HG03095 (cell line): ENCODE measurements at regions not wholly inside any gene's neighbourhood (a gene's known extent, or its start where the extent isn't known, plus 50 kb on each side); places are given as distances from the start of the nearest gene placed in this dataset.

Experiments used
- ATAC-seq: cut with Tn5 transposase; IDR thresholded peaks from one replicate; pipeline ENCODE4 v1.9.1; 2021; ENCODE audit warnings: moderate library complexity; ENCODE audit not compliant: unreplicated experiment

DNA sequence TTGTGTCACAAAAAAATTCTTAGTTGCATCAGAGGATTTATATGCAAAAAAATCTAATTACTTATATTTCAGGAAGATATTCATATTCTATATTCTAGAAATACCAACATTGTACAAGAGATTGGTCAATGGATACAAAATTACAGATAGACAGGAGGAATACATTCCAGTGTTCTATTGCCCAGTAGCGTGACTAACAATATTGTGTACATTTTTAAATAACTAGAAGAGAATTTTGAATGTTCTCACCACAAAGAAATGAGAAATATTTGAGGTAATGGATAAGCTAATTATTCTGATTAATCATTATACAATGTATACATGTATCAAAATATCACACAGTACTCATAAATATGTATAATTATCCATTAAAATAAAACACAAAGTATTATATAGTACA is 253.3 kb downstream of the IPMK start:
- ATAC-seq = no peak

DNA sequence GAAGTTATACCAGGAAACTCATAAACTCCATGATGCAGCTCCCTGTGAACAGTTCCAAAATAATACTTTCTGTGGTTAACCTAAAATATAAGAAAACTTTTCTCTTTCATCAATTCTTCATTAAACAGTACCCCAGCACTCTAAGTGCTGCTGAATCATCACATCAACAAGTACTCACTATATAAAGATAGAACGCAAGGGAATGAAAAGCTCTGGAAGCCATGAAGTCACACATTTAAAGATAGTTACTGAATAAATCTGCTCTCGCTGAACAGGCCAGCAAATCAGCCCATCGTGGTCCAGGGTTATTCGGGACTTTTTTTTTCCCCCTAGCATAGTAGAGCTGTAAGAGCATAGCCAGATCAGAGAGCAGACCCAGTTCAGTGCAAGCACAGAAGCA is 254.3 kb downstream of the IPMK start:
- ATAC-seq = no peak

DNA sequence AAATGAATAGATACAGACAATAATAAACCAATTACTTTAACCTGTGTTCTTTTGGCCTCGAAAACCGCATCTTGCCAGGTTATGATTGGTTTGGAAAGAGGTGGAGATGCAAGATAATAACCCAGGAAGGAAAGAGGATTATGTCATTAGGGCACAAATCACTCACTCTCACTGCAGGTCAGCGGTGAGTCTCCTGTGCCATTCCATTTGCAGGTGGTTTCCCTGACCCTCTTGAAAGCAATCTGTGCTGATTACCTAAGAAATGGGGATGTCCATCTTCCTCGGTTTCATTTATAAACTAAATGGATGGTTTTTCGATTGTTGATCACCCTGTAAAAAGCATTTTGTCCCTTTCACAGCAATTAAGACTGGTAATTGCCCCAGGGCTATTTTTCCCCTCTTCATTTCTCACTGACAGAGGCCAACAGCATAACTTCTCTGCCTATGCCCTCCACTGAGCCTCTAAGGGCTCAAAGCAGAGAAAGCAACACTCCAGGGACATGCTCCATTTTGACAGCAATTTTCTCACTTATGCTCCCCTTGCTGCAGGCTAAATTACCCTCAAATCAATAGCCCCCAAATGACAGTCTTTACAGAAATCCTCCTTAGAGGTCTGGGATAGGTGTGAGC is 257.5 kb downstream of the IPMK start:
- no peak for ATAC-seq

DNA sequence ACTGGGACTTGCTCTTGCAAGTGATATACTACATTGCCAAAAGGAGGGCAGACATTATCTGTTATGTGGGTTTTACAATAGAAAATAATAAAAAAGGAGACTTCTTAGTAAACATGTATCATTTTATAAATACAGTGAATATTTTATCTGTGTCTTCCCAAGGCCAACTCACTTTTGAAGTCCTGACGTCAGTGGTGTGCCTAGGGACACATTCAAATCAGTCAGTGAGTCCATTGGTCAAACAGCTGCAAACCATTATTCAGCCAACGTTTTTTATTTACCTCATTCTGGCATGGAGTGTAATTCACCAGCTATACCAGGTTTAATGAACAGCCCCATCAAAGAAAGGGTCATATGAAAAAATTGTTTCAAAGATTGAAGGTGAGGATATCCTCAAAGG is 263.7 kb downstream of the IPMK start:
- no peak for ATAC-seq

DNA sequence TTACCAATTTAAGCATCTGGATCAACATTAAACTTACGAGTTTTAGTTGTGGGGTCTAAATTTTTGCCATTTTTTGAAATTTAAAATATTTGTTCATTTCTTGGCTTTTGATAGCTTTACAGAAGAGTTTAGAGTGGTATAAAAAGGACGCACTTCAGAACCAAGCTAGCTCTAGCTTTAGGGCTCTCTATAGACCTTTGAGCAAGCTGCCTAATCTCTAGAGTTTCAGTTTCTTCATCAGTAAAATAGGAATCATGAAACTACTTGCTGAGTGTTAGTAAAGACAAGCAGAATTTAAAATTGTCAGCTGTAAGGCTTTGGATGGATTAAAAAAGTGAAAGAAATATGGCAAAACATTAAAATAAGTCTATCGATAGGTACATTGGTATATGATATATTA is 266.5 kb downstream of the IPMK start:
- no peak for ATAC-seq

DNA sequence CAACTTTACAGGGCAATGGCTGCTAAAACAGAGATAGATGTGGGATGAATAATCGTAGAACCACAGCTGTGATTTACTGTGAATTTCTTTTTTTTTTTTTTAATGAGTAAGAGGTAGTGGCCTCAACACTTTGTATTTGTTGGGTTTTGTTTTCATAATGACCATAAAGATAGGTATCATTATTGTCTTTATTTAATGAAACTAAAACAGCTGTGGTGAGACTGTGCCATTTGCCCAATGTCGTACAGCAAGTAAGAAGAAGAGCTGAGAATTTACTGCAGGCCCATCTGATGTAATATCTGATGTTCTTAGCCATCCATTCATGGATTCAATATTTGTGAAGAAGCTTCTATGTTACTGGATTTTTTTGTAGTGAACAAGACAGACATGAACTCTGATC is 271.2 kb downstream of the IPMK start:
- ATAC-seq = no peak

DNA sequence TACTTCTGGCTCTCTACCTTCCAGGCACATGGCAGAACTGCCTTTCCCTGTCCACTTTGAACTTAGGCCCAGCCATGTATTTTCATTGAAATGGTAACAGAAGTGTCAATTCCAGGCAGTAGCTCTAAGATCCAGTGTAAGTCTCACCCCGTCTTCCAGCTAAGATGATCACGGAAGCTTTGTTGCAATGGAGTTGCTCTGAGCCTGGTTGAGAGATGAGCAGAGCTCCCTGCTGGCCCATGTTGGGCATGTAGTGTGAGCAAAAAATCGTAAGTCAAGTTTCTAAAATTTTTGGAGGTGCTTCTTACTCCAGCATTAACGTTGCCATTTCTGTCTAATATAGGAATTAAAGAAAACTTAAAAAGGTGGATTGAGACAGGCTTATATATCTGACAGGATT is 274.4 kb downstream of the IPMK start:
- no peak for ATAC-seq

DNA sequence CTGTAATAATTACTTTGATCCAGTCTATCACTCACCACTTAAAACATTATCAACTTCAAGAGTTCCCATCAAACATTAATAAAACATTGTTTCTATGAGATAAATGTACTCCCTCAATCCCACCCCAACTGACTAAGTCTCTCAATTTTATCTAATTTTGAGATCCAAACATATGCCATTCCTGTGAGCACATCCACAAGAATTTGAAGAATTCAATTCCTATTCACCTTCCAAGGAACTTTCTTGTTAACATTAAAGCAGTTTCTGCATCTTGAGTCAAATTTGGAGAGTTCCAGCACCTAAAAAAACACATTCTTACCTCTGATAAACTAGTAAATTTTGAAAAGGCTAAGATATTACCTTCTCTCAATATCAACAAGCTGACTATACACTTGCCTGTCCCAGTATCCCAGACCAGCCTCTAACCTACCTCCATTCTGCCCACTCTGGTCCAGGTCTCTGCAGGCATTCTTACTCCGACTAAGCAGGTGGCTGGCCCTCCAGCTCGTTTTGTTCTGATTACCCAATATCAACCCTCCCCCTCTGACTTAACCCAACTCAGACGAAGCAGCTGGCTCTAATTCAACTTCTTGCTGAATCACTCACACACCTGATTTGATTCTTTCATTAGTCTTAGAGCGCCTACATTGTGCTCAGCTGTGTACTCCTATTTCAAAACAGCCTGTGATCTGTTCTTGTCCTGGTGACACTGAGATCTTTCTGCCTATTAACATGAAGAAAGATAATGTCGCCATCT is 275.2 kb downstream of the IPMK start:
- no peak for ATAC-seq

DNA sequence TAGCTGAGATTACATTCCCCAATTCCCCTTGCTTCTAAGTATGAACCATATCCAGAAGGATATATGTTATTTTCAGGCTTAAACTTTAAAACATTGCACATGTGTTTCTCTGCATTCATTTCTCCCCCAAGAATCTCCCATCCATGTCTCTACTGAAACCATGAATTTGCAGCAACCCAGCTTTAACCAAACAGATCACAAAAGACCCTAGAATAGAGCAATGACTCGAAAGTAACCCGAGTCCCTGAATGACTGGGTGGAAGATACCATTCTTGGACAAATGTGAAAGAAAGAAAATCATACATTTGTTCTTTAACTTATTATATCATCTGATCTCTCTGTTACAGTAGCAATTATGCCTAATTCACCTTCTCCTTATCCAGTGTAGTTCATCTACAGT is 278.7 kb downstream of the IPMK start:
- no peak for ATAC-seq

DNA sequence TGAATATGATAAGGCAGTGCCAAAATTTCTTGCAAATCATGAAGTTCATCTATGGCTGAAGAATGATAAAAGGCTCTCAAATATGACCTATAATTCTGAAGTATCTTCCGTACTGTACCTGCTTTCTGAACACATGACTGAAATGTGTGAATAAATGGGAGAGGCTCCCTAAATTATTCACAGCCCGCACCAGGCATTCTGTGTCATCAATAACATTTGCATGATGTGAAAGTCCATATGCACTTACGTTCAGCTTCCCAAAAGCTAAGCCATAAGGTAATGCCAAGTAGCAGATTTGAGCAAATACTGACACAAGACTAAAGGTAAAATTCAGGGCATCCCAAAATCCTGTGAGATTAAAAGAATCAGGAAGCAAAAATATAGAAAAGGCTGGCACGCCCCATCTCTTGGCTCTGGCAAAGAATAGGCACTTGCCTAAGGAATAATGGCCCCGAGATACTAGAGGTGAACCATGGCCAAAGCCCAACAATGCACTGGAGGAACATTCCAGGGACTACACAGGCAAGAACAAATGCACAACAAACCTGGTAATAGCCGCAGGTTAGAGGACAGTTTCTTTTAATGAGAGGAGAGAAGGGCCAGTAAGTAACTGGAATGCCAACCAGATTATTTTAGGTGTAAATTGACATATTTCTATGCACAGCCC is 280.5 kb downstream of the IPMK start:
- ATAC-seq = no peak

DNA sequence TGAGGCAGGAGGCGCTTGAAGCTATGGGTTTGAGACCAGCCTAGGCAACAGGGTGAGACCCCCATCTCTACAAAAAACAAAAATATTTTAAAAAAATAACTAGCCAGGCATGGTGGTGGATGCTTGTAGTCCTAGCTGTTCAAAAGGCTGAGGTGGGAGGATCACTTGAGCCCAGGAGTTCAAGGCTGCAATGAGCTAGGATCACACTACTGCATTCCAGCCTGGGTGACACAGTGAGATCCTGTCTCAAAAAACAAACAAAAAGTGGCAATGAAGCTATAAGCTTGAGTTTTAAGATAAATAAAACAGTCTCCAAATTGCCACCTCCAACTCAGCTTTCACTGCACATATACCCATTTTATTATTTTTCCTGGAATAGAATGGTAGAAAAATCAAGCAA is 281.3 kb downstream of the IPMK start:
- ATAC-seq = no peak

DNA sequence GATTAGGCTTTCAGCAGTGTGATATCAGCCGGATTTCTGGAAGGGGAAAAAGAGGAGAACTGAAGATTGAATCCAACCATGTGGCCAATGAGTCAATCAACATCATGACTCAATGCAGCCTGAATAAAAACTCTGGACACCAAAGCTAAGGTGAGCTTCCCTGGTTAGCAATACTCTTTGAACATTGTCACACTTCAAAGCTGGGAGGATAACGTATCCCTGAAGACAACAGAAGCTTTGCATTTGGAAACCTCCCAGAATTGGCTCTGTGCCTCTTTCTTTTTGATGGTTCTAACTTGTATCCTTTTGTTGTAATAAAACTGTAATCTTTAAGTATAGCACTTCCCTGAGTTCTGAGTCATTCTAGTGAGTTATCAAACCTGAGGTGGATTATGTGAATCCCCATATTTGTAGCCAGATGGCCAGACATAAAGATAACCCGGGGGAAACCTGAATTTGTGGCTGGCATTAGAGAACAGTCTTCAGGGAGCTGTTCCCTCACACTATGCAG is 284.4 kb downstream of the IPMK start:
- no peak for ATAC-seq

DNA sequence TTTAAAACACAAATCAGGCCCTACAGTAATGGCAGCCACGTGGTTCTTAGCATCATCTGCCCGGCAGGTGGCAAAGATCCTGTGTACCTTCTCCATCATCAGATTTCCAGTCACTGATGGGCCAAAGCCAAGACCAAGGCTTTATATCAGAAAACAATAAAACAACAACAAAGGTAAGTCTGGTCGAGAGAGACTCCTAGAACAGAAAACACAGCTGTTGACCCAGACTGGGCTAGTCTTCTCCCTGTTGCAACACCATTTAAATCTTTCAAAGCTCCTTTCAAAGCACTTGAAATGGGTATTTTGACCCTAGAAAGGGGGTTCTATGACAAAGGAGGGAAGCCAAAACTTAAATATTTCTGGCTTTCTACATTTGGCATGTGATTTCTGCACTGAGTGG is 285.6 kb downstream of the IPMK start:
- no peak for ATAC-seq

DNA sequence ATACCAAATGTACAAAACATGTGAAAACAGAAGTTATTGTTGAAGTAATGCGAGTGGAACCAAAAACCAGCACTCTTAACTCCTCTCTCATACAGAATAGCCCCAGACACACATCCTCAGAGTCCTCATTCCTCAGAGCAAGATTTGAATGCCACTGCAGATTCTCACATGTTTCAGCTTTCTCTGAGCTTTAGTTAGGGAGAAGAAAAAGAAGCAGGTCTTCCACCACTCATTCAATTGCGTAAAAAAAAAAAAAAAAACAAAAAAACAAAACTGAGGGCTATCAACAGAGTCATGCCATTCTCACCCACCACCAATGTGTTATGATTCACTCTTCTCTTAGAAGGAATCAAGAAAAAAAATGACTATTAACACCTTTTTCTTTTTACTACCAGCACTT is 287.7 kb downstream of the IPMK start:
- no peak for ATAC-seq

DNA sequence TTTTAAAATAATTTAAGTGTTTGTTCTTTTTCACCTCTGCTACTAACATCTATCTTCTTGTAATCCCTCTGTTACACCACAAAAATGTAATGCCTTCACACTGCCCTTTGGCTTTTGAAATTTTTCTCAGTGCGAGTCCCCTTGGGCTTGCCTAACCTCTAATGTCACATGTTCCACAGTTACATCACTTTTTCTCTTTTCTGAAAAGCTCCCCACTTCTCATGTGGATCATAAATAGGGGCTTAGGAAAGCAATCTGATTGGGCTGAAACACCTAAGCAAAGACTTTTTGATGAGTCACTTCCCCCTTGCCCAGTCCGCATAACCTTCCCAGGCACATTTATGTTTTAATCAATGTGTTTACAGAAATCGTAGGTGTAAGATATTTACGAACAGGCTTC is 288.2 kb downstream of the IPMK start:
- no peak for ATAC-seq

DNA sequence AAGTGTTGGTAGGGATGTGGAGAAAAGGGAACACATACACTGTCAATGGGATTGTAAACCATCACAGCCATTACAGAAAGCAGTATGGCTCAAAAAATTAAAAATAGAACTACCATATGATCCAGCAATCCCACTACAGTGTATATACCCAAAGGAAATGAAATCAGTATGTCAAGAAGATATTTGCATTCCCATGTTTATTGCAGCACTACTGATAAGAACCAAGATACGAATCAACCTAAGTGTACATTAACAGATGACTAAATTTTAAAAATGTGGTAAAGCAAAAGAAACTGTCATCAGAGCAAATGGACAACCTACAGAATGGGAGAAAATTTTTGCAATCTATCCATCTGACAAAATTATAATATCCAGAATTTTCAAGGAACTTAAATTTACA is 290.4 kb downstream of the IPMK start:
- ATAC-seq = no peak

DNA sequence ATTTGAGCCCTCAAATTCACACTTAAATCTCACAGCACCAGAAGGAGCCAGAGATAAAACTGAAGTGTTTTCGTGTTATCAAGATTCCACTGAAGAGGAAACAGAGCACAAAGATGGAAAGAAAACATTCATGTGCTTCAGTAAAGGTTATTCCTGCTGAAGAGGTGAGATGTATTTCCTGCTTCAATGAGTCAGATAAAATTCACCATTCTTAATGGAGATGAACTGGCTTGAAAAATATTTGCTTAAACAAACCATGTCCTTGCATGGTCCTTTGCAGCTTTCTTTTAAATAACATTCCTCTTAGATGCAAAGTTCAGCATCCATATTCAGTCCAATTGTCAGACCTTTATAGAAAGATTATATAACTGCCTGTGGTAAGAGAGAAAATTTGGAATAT is 294.2 kb downstream of the IPMK start:
- no peak for ATAC-seq

DNA sequence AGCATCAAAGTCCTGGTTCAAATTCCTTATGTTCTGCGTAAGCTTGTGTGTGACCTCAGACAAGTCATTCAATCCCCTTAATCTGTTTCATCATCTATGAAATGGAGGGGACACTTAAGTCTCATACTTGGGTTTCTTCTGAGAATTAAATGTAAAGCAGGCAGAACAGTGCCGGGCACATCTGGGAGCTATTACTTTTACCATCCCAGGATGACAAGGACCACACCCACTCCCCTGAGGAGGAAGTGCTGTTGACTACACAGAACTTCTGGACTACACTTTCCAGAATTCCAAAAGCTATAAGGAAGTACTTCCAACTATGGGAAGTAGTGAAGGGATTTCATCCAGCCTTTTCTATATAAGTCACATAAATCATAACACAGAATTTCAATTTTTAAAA is 294.9 kb downstream of the IPMK start:
- no peak for ATAC-seq

DNA sequence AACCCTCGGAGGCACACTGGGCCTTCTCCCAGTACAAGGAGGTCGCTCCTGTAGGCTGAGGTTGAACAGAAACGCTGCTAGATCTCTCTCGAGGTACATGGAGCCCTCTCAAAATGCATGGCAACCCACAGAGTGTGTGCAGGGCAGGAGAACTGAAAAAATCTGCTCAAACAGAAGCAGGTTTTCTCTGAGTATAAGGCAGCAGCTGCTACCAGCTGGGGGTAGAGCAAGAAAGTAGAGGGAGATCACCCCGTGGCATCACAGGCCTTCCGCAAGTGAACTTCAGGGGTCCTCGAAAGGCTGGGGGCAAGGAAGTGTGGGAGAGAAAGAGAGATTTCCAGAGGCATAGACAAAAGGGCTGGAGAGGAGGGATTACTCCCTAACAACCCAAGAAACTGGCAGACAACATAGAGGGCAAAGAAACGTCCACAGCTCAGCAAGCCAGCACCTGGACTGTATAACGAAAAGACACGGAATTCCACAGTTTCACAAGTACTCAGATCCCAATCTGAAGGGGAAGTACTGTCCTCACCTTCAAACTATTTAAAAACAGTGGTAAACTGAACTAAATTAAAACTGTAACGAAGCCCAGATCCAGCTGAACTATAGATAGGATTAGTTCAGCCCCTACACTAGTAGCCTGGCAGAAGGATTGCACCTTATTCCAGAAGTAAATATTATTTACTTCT is 299.2 kb downstream of the IPMK start:
- ATAC-seq = no peak

DNA sequence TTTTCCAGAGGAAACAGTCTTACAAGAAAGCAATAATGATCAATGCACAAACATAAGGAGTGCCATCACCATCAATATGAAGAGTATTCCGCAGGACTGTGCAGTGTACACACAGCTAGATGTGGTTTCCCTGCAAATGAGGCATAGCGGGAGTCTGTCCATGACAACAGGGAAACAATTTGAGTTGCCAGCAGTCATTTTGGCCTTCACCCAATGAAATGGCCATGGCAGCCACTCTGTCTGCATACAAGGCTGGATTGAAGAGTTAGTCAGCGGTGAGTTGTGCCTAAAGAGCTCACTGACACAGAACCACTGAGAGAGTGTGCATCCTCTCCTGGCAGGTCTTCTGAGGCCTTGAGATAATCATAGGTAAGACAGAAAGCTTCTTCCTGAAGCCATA is 303.3 kb downstream of the IPMK start:
- no peak for ATAC-seq

DNA sequence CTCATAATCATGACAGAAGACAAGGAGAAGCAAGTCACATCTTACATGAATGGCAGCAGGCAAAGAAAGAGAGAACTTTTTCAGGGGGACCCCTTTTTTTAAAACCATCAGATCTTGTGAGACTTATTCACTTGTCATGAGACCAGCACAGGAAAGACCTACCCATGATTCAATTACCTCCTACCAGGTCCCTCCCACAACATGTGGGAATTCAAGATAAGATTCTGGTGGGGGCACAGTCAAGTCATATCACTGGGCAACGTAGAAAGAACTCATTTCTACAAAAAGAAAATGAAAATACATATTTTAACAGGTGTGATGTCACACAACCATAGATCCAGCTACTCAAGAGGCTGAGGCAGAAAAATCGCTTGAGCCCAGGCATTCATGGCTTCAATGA is 304.1 kb downstream of the IPMK start:
- no peak for ATAC-seq

DNA sequence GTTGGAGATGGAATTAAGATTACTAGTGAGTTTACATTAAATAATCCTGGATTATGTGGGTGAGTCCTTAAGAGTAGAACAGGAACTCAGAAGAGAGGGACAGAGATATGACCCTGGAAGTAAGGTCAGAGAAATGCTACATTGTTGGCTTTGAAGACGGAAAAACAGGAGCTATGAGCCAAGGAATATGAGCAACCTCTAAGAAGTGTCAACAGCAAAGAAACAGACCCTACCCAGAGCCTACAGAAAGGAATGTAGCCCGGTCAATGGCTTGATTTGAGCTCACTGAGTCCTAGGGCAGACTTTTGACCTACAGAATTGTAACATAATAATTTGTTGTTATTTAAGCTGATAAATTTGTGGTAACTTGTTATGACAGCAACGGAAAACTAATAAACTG is 304.9 kb downstream of the IPMK start:
- no peak for ATAC-seq
